K562 (cell line): ENCODE measurements at regions not wholly inside any gene's neighbourhood (a gene's known extent, or its start where the extent isn't known, plus 50 kb on each side); places are given as distances from the start of the nearest gene placed in this dataset.

Experiments used
- ATAC-seq: fragments of 200-7000 bp; cut with Tn5 transposase; 3 replicates; pipeline ENCODE4 v1.9.1; 2020; ENCODE audit warnings: moderate library complexity
- BruUV-seq: library from RNA; stranded (reverse); fragments of 400-500 nt; replicated peaks from 2 replicates; lab custom pipeline; 2021; lab: Mats Ljungman, UMichigan
- CTCF ChIA-PET: fragments of 300-600 bp; formaldehyde crosslinking; extraction: SDS; loops from one replicate; lab custom pipeline; 2021; ENCODE audit warnings: low intra/inter-chr PET ratio; lab: Yijun Ruan, JAX
- POLR2A ChIA-PET: fragments of 300-600, 350-650 bp; sonication (Branson Sonifier 250); formaldehyde crosslinking; extraction: SDS; loops from one replicate; lab custom pipeline; 2021; ENCODE audit warnings: antibody characterized with exemption, inconsistent platforms; lab: Yijun Ruan, JAX
- DNase-seq, 4 experiments: peaks; one replicate each; pipeline versions ENCODE4 v3.0.0 to v3.0.0-alpha.2; 2011 to 2018; ENCODE audit warnings: low spot score in 3 of 4, mixed read lengths in 3 of 4; ENCODE audit errors: extremely low read depth in 1 of 4
- FAIRE-seq: peaks from 2 replicates; lab custom pipeline; 2011; peaks lifted over from hg19 to GRCh38; lab: Jason Lieb, UNC
- H2AFZ ChIP-seq: 2 replicates; pipeline ENCODE4 v1.6.0; 2011; ENCODE audit warnings: low read depth, low read length, control low read depth, inconsistent platforms
- H3K27ac ChIP-seq: fragments of 200-600 bp; 3 replicates; pipeline ENCODE4 v1.8.0; 2011; ENCODE audit warnings: low read depth, mild to moderate bottlenecking, control low read depth, inconsistent platforms, low read length, moderate library complexity, mixed read lengths; ENCODE audit errors: extremely low read depth
- H3K27me3 ChIP-seq, 2 experiments: fragments of 300-600 bp in 1 of 2; 2 replicates in 1 of 2; 3 replicates in 1 of 2; pipeline versions ENCODE4 v1.6.0 to v1.8.0; 2011; ENCODE audit warnings: inconsistent platforms in 2 of 2, low read length in 2 of 2, mild to moderate bottlenecking in 1 of 2, mixed read lengths in 1 of 2, moderate library complexity in 1 of 2; ENCODE audit not compliant: control insufficient read depth in 2 of 2, insufficient read depth in 2 of 2
- H3K36me3 ChIP-seq: fragments of 300-600 bp; 3 replicates; pipeline ENCODE4 v1.8.0; 2011; ENCODE audit warnings: mild to moderate bottlenecking, low read length, inconsistent platforms; ENCODE audit not compliant: control insufficient read depth, insufficient read depth
- H3K4me1 ChIP-seq, 2 experiments: fragments of 200-600 bp in 1 of 2; replicated peaks in 1 of 2; 2 replicates in 1 of 2; 3 replicates in 1 of 2; pipeline versions ENCODE4 v1.5.1 to v1.8.0; 2011; ENCODE audit warnings: inconsistent platforms in 2 of 2, low read length in 2 of 2, mild to moderate bottlenecking in 1 of 2, mixed read lengths in 1 of 2, moderate library complexity in 1 of 2; ENCODE audit not compliant: control insufficient read depth in 2 of 2, insufficient read depth in 2 of 2
- H3K4me2 ChIP-seq: 2 replicates; pipeline ENCODE4 v1.6.1; 2011; ENCODE audit warnings: low read length, control low read depth, inconsistent platforms, mixed read lengths; ENCODE audit not compliant: insufficient read depth
- H3K4me3 ChIP-seq: fragments of 200-600 bp; sonication (generic), shearing (Covaris generic); 2 replicates; pipeline ENCODE4 v1.5.1; 2016; ENCODE audit warnings: control low read depth, inconsistent platforms
- H3K79me2 ChIP-seq: fragments of 200-600 bp; 3 replicates; pipeline ENCODE4 v1.8.0; 2011; ENCODE audit warnings: low read length, inconsistent platforms; ENCODE audit not compliant: control insufficient read depth, insufficient read depth
- H3K9ac ChIP-seq, 2 experiments: 2 replicates each; pipeline versions ENCODE4 v1.6.0 to v1.6.1; 2011; ENCODE audit warnings: low read depth in 2 of 2, low read length in 2 of 2, control low read depth in 1 of 2, inconsistent platforms in 1 of 2, mild to moderate bottlenecking in 1 of 2, mixed read lengths in 1 of 2; ENCODE audit not compliant: insufficient read depth in 1 of 2
- H3K9me1 ChIP-seq: one replicate; pipeline ENCODE4 v1.6.0; 2011; ENCODE audit warnings: inconsistent platforms, mild to moderate bottlenecking, low read length, moderate library complexity; ENCODE audit not compliant: control insufficient read depth, insufficient read depth
- H3K9me3 ChIP-seq: replicated peaks from 2 replicates; pipeline ENCODE4 v1.5.1; 2011; ENCODE audit warnings: low read depth, low read length, inconsistent platforms; ENCODE audit not compliant: control insufficient read depth, insufficient read depth
- H4K20me1 ChIP-seq: replicated peaks from 2 replicates; pipeline ENCODE4 v1.6.1; 2011; ENCODE audit warnings: low read length, inconsistent platforms, mixed read lengths; ENCODE audit not compliant: control insufficient read depth, insufficient read depth
- HNRNPL ChIP-seq: fragments of 200-400 bp; formaldehyde crosslinking; IDR thresholded peaks from 2 replicates; pipeline ENCODE4 v1.6.1; 2017; ENCODE audit warnings: low read depth, mild to moderate bottlenecking, low read length
- HNRNPLL ChIP-seq: fragments of 200-400 bp; formaldehyde crosslinking; IDR thresholded peaks from 2 replicates; pipeline ENCODE4 v1.6.1; 2017; ENCODE audit warnings: low read length, low read depth, mild to moderate bottlenecking; ENCODE audit not compliant: poor library complexity, severe bottlenecking
- KDM4B ChIP-seq, 2 experiments: fragments of 450-650 bp in 1 of 2; sonication (generic) in 1 of 2; IDR thresholded peaks; 2 replicates each; pipeline ENCODE4 v1.6.1; 2016 to 2017; ENCODE audit warnings: borderline replicate concordance in 2 of 2, antibody characterized with exemption in 1 of 2, low read depth in 1 of 2, mild to moderate bottlenecking in 1 of 2
- KLF1 ChIP-seq: fragments of 450-650 bp; IDR thresholded peaks from 2 replicates; pipeline ENCODE4 v1.6.1; 2016; ENCODE audit warnings: missing genetic modification characterization, missing compliant biosample characterization
- MXI1 ChIP-seq: IDR thresholded peaks from 2 replicates; pipeline ENCODE4 v1.6.1; 2011; ENCODE audit warnings: low read depth, mild to moderate bottlenecking, improper control_type of control experiment, low read length
- NEUROD1 ChIP-seq: fragments of 150-350 bp; IDR thresholded peaks from 2 replicates; pipeline ENCODE4 v1.6.1; 2014; ENCODE audit warnings: borderline replicate concordance, low read length, low read depth; ENCODE audit not compliant: partially characterized antibody
- RBM25 ChIP-seq: fragments of 200-400 bp; formaldehyde crosslinking; IDR thresholded peaks from 2 replicates; pipeline ENCODE4 v1.6.1; 2018; ENCODE audit warnings: low read length, low read depth, moderate library complexity; ENCODE audit not compliant: severe bottlenecking
- SLC30A9 ChIP-seq: fragments of 250-450 bp; sonication (Bioruptor Pico); IDR thresholded peaks from 2 replicates; pipeline ENCODE4 v1.8.0; 2022; ENCODE audit warnings: mild to moderate bottlenecking, moderate library complexity
- ZNF3 ChIP-seq: fragments of 250-450 bp; sonication (Bioruptor Pico); IDR thresholded peaks from 2 replicates; pipeline ENCODE4 v1.5.0; 2021; ENCODE audit warnings: mild to moderate bottlenecking, moderate library complexity
- WGBS: fragments of 100-300 bp; shearing (Covaris generic); methylation state at CpG from one replicate; pipeline ENCODE4 v1.1.6; 2016; ENCODE audit warnings: low coverage, mixed read lengths; ENCODE audit not compliant: insufficient coverage; ENCODE audit errors: missing lambda C conversion rate; 5-methylcytosine and 5-hydroxymethylcytosine counted together
- in situ Hi-C: fragments of 300-500 bp; cut with MboI; formaldehyde crosslinking; loops from 4 replicates; pipeline ENCODE4 v1.15.0; 2018; ENCODE audit warnings: inconsistent platforms, mixed read lengths
- intact Hi-C: fragments of 100-400 bp; cut with micrococcal nuclease; formaldehyde crosslinking; loops from 2 replicates; pipeline ENCODE4 v1.14.2; 2022
- TF ChIP-seq, protein P1 (sequence below): sonication (generic); formaldehyde crosslinking; IDR thresholded peaks from 2 replicates; pipeline ENCODE4 v1.8.0; 2023; ENCODE audit warnings: mild to moderate bottlenecking, missing genetic modification reagents
- TF ChIP-seq, protein P2 (sequence below): fragments of 450-650 bp; IDR thresholded peaks from 2 replicates; pipeline ENCODE4 v1.6.1; 2018; ENCODE audit not compliant: partially characterized antibody
- TF ChIP-seq, protein P3 (sequence below): fragments of 250-450 bp; sonication (Bioruptor Pico); IDR thresholded peaks from 2 replicates; pipeline ENCODE4 v1.8.0; 2022; ENCODE audit warnings: inconsistent platforms

DNA sequence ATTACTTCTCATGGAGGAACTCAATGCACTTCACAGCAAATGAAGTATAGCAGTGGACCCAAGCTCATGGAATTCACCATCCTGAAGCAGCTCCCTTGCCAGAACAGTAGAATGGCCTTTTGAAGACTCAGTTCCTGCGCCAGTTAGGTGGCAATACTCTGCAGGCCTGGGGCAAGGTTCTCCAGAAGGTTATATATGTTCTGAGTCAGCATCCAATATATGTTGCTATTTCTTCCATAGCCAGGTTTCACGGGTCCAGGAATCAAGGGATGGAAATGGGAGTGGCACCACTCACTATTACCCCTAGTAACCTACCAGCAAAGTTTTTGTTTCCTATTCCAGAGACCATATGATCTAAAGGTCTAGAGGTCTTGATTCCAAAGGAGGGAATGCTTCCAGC is 56.4 kb upstream of the CNKSR3 start:
- Histone ChIP-seq H2AFZ (no peak overlapping the region), H3K4me2 (no peak overlapping the region), H3K4me3 (no peak overlapping the region), H3K27me3 (no peaks in the 10 kb centered on the region; a peak in 2 of 5 replicates), H3K4me1 (no peaks in the 10 kb centered on the region), H3K27ac (no peak overlapping the region), H3K9me1 (no peaks in the 10 kb centered on the region), H3K9ac (no peak overlapping the region), H3K79me2 (no peaks in the 10 kb centered on the region), H3K36me3 (no peaks in the 10 kb centered on the region), H4K20me1 (no peaks in the 10 kb centered on the region; the same call in 1 of the 2 replicates), H3K9me3 (no peaks in the 10 kb centered on the region)
- ATAC-seq (no peak), FAIRE-seq (no peak), DNase-seq (no peak)
- CTCF ChIA-PET = no interaction called here
- intact Hi-C loops = no loop called here
- BruUV-seq = no TSS peak
- WGBS = 20% methylated on average over 2 of the region's 2 CpGs
- POLR2A ChIA-PET = interaction anchor here (0.6 kb wide), 1 partner anchor 136 kb away, joined by 3 read pairs; no protein-coding TSS in a partner anchor
- in situ Hi-C loops = no loop called here
- TF ChIP-seq MXI1 (no peak), NEUROD1 (no peak), ZNF3 (CRISPR knock-in tag) (no peak), KDM4B (IDR thresholded peaks at IDR 0.05; ENCODE audit: borderline replicate concordance in 2 of 2, low read depth in 1 of 2) (no peak), HNRNPL (no peak), RBM25 (no peak), HNRNPLL (no peak), KLF1 (tag) (no peak), SLC30A9 (no peak)
- TF ChIP-seq, protein P1, sequence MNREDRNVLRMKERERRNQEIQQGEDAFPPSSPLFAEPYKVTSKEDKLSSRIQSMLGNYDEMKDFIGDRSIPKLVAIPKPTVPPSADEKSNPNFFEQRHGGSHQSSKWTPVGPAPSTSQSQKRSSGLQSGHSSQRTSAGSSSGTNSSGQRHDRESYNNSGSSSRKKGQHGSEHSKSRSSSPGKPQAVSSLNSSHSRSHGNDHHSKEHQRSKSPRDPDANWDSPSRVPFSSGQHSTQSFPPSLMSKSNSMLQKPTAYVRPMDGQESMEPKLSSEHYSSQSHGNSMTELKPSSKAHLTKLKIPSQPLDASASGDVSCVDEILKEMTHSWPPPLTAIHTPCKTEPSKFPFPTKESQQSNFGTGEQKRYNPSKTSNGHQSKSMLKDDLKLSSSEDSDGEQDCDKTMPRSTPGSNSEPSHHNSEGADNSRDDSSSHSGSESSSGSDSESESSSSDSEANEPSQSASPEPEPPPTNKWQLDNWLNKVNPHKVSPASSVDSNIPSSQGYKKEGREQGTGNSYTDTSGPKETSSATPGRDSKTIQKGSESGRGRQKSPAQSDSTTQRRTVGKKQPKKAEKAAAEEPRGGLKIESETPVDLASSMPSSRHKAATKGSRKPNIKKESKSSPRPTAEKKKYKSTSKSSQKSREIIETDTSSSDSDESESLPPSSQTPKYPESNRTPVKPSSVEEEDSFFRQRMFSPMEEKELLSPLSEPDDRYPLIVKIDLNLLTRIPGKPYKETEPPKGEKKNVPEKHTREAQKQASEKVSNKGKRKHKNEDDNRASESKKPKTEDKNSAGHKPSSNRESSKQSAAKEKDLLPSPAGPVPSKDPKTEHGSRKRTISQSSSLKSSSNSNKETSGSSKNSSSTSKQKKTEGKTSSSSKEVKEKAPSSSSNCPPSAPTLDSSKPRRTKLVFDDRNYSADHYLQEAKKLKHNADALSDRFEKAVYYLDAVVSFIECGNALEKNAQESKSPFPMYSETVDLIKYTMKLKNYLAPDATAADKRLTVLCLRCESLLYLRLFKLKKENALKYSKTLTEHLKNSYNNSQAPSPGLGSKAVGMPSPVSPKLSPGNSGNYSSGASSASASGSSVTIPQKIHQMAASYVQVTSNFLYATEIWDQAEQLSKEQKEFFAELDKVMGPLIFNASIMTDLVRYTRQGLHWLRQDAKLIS (CRISPR knock-in tag) = no peak
- TF ChIP-seq, protein P2, sequence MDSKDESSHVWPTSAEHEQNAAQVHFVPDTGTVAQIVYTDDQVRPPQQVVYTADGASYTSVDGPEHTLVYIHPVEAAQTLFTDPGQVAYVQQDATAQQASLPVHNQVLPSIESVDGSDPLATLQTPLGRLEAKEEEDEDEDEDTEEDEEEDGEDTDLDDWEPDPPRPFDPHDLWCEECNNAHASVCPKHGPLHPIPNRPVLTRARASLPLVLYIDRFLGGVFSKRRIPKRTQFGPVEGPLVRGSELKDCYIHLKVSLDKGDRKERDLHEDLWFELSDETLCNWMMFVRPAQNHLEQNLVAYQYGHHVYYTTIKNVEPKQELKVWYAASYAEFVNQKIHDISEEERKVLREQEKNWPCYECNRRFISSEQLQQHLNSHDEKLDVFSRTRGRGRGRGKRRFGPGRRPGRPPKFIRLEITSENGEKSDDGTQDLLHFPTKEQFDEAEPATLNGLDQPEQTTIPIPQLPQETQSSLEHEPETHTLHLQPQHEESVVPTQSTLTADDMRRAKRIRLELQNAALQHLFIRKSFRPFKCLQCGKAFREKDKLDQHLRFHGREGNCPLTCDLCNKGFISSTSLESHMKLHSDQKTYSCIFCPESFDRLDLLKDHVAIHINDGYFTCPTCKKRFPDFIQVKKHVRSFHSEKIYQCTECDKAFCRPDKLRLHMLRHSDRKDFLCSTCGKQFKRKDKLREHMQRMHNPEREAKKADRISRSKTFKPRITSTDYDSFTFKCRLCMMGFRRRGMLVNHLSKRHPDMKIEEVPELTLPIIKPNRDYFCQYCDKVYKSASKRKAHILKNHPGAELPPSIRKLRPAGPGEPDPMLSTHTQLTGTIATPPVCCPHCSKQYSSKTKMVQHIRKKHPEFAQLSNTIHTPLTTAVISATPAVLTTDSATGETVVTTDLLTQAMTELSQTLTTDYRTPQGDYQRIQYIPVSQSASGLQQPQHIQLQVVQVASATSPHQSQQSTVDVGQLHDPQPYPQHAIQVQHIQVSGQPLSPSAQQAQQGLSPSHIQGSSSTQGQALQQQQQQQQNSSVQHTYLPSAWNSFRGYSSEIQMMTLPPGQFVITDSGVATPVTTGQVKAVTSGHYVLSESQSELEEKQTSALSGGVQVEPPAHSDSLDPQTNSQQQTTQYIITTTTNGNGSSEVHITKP = no peak
- TF ChIP-seq, protein P3, sequence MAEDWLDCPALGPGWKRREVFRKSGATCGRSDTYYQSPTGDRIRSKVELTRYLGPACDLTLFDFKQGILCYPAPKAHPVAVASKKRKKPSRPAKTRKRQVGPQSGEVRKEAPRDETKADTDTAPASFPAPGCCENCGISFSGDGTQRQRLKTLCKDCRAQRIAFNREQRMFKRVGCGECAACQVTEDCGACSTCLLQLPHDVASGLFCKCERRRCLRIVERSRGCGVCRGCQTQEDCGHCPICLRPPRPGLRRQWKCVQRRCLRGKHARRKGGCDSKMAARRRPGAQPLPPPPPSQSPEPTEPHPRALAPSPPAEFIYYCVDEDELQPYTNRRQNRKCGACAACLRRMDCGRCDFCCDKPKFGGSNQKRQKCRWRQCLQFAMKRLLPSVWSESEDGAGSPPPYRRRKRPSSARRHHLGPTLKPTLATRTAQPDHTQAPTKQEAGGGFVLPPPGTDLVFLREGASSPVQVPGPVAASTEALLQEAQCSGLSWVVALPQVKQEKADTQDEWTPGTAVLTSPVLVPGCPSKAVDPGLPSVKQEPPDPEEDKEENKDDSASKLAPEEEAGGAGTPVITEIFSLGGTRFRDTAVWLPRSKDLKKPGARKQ (CRISPR knock-in tag) = no peak
